ENCODE measurements at regions not wholly inside any gene's neighbourhood (a gene's known extent, or its start where the extent isn't known, plus 50 kb on each side); places are given as distances from the start of the nearest gene placed in this dataset.

- TF ChIP-seq ERF (CRISPR knock-in tag; IDR thresholded peaks at IDR 0.05) (no peak), ATF3 (IDR thresholded peaks at IDR 0.05) (no peak), ATF3 (CRISPR knock-in tag; conservative IDR thresholded peaks at IDR 0.05) (no peak), LARP7 (IDR thresholded peaks at IDR 0.05) (no peak), ZNF75A (CRISPR knock-in tag; IDR thresholded peaks at IDR 0.05) (no peak), ZNF592 (IDR thresholded peaks at IDR 0.05) (no peak), ZBTB1 (CRISPR knock-in tag; IDR thresholded peaks at IDR 0.05; ENCODE audit: borderline replicate concordance, low read depth) (no peak), ZNF699 (CRISPR knock-in tag; IDR thresholded peaks at IDR 0.05; ENCODE audit: insufficient replicate concordance) (no peak), AFF4 (CRISPR knock-in tag; IDR thresholded peaks at IDR 0.05) (no peak), NELFE (IDR thresholded peaks at IDR 0.05; ENCODE audit: insufficient read depth, insufficient read length) (no peak), DLX4 (CRISPR knock-in tag; IDR thresholded peaks at IDR 0.05) (no peak), BRD9 (IDR thresholded peaks at IDR 0.05; ENCODE audit: low read depth, partially characterized antibody) (no peak), ZFX (CRISPR knock-in tag; IDR thresholded peaks at IDR 0.05) (no peak), CBX2 (IDR thresholded peaks at IDR 0.05; ENCODE audit: insufficient read depth, low read length, poor library complexity, severe bottlenecking) (no peak), ZNF174 (CRISPR knock-in tag; IDR thresholded peaks at IDR 0.05) (no peak), RBM39 (optimal IDR thresholded peaks at IDR 0.05; ENCODE audit: low read depth, low read length) (no peak)
- TF ChIP-seq, protein P1, sequence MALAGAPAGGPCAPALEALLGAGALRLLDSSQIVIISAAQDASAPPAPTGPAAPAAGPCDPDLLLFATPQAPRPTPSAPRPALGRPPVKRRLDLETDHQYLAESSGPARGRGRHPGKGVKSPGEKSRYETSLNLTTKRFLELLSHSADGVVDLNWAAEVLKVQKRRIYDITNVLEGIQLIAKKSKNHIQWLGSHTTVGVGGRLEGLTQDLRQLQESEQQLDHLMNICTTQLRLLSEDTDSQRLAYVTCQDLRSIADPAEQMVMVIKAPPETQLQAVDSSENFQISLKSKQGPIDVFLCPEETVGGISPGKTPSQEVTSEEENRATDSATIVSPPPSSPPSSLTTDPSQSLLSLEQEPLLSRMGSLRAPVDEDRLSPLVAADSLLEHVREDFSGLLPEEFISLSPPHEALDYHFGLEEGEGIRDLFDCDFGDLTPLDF (CRISPR knock-in tag; IDR thresholded peaks at IDR 0.05) = no peak
These were observed 379.8 kb downstream of the TSN start (continued) for GRCh38 chr2:122135021-122135937.
